ENCODE measurements at regions not wholly inside any gene's neighbourhood (a gene's known extent, or its start where the extent isn't known, plus 50 kb on each side); places are given as distances from the start of the nearest gene placed in this dataset.
"Not testable (repeated sequence)": the region's sequence is repeated elsewhere in the genome, so short reads cannot be mapped to it uniquely, and the experiment has no call there.

DNA sequence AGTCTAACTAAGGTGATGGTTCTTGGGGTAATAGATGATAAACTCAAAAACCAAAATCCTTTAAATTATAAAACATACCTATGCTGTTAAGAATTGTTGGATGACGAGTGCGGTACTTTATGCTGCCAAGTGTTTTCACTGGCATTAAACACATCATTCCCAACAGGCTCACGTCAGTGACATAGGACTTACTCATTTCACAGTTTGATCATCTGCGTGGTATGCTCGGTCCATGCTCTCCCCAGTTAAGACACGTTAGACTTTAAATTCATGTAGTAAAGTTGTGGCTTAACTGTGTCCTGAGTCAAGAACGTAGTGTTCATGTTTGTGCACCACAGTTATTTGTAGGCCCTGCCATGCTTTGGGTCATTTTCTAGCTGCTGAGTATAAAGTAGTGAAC lies 125.6 kb upstream of the MYT1L start:
- intact Hi-C loops (cut with DNase I) = no loop called here
- no peak overlapping the region for H3K27ac ChIP-seq
- DNase-seq = no peak
- no peaks in the 10 kb centered on the region for H3K4me1 ChIP-seq (replicated peaks in 1 of 2)
- no peak for TF ChIP-seq POLR2A (IDR thresholded peaks at IDR 0.05)
- TF ChIP-seq, protein P1, sequence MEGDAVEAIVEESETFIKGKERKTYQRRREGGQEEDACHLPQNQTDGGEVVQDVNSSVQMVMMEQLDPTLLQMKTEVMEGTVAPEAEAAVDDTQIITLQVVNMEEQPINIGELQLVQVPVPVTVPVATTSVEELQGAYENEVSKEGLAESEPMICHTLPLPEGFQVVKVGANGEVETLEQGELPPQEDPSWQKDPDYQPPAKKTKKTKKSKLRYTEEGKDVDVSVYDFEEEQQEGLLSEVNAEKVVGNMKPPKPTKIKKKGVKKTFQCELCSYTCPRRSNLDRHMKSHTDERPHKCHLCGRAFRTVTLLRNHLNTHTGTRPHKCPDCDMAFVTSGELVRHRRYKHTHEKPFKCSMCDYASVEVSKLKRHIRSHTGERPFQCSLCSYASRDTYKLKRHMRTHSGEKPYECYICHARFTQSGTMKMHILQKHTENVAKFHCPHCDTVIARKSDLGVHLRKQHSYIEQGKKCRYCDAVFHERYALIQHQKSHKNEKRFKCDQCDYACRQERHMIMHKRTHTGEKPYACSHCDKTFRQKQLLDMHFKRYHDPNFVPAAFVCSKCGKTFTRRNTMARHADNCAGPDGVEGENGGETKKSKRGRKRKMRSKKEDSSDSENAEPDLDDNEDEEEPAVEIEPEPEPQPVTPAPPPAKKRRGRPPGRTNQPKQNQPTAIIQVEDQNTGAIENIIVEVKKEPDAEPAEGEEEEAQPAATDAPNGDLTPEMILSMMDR (IDR thresholded peaks at IDR 0.05) = no peak
- no peaks in the 10 kb centered on the region for H3K9me3 ChIP-seq (replicated peaks in 1 of 3)
- H3K36me3 ChIP-seq (replicated peaks in 1 of 2) = no peaks in the 10 kb centered on the region
- WGBS, 4 donors = 71 to 85% (median 78%) methylated on average over 7 of the region's 7 CpGs
- no peaks in the 10 kb centered on the region for H3K27me3 ChIP-seq
- H3K4me3 ChIP-seq = no peak overlapping the region

DNA sequence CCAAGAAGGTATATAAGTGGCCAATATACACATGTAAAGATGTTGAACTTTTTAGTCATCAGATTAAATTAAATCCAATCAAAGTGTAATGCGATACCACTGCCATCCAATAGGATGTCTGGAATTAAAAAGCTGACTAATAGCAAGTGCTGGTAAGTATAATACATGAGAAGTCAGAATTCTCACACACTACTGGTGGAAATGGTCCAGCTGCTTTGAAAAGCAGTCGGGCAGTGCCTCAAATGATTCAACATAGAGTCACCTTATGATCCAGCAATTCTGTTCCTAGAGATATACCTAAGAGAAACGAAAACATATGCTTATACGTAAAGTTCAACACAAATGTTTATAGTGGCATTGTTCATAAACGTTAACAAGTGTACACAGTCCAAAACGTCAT lies 124.1 kb upstream of the MYT1L start:
- TF ChIP-seq POLR2A (IDR thresholded peaks at IDR 0.05) = no peak
- TF ChIP-seq, protein P1 (IDR thresholded peaks at IDR 0.05) = no peak
- DNase-seq = no peak
- H3K27me3 ChIP-seq = no peaks in the 10 kb centered on the region
- H3K4me3 ChIP-seq = no peak overlapping the region
- H3K4me1 ChIP-seq (replicated peaks in 1 of 2) = no peaks in the 10 kb centered on the region
- no peaks in the 10 kb centered on the region for H3K9me3 ChIP-seq (replicated peaks in 1 of 3)
- no peak overlapping the region for H3K27ac ChIP-seq
- 78 to 86% (median 82%) methylated on average over 6 of the region's 6 CpGs for WGBS, 4 donors
- intact Hi-C loops (cut with DNase I) = no loop called here
- H3K36me3 ChIP-seq (replicated peaks in 1 of 2) = no peaks in the 10 kb centered on the region

DNA sequence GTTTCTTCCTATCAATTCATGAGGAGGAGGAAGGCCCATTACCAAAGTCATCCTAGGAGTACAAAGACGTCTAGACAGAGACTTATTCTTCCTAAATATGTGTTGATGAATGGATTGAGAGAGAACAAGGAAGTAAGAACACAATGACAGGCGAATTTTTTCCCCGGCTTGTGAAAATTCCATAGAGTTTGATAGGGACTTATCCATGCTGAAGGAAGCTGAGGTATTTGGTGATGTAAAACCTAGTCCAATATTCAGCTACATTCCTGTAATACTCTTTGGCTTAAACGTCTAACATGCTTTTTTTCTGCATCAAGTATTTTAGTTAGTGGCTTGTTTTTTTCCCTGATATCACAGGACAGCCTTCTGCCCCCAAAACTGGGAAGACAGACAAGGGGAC lies 121.9 kb upstream of the MYT1L start:
- Histone ChIP-seq H3K27ac (no peak overlapping the region), H3K4me3 (no peak overlapping the region), H3K36me3 (replicated peaks in 1 of 2) (no peaks in the 10 kb centered on the region), H3K4me1 (replicated peaks in 1 of 2) (no peaks in the 10 kb centered on the region), H3K27me3 (no peaks in the 10 kb centered on the region), H3K9me3 (replicated peaks in 1 of 3) (no peaks in the 10 kb centered on the region)
- DNase-seq = no peak
- WGBS, 4 donors = 54 to 70% (median 58%) methylated on average over 4 of the region's 4 CpGs
- intact Hi-C loops (cut with DNase I) = no loop called here
- TF ChIP-seq, protein P1 (IDR thresholded peaks at IDR 0.05) = no peak
- TF ChIP-seq POLR2A (IDR thresholded peaks at IDR 0.05) = no peak

DNA sequence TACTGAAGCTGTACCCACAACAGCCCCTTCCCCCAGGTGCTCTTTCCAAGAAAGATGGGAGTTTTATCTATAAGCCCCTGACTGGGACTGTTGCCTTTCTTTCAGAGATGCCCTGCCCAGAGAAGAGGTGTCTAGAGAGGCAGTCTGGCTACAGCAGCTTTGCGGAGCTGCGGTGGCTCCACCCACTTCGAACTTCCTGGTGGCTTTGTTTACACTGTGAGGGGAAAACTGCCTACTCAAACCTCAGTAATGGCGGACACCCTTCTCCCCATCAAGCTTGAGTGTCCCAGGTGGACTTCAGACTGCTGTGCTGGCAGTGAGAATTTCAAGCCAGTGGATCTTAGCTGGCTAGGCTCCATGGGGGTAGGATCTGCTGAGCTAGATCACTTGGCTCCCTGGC lies 120.2 kb upstream of the MYT1L start:
- DNase-seq; H3K4me3 ChIP-seq; H3K4me1 ChIP-seq (replicated peaks in 1 of 2); intact Hi-C loops (cut with DNase I); H3K9me3 ChIP-seq (replicated peaks in 1 of 3); H3K27ac ChIP-seq; H3K36me3 ChIP-seq (replicated peaks in 1 of 2); H3K27me3 ChIP-seq: not testable (repeated sequence)
- WGBS, 4 donors = 82 to 86% (median 83%) methylated on average over 4 of the region's 4 CpGs; no CpG with 5 or more reads in 1 of the 4 donors

DNA sequence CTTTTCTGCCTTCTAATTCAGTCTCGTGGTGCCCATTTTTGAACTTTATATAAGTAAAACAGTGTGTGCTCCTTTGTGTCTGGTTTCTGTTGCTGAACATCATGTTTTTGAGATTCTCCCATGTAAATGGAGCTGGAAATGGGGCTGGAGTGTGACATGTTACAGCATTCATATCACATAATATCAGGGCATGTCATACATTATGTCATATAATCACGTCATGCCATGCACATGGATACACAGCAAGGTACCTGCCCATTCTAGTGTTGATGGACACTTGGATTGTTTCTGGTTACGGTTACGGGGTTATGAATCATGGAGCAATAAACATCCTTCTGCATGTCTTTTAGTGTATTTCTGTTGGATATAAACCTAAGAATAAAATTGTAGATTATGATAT lies 117.1 kb upstream of the MYT1L start:
- H3K27ac ChIP-seq = no peak overlapping the region
- WGBS, 4 donors = 72 to 75% (median 73%) methylated on average over 4 of the region's 4 CpGs
- no peaks in the 10 kb centered on the region for H3K4me1 ChIP-seq (replicated peaks in 1 of 2)
- intact Hi-C loops (cut with DNase I) = no loop called here
- H3K27me3 ChIP-seq = no peaks in the 10 kb centered on the region
- no peaks in the 10 kb centered on the region for H3K36me3 ChIP-seq (replicated peaks in 1 of 2)
- TF ChIP-seq, protein P1 (IDR thresholded peaks at IDR 0.05) = no peak
- no peak for TF ChIP-seq POLR2A (IDR thresholded peaks at IDR 0.05)
- H3K9me3 ChIP-seq (replicated peaks in 1 of 3) = no peaks in the 10 kb centered on the region
- no peak overlapping the region for H3K4me3 ChIP-seq
- DNase-seq = no peak
